Stomach smooth muscle (tissue), 2 donors: ENCODE measurements at regions not wholly inside any gene's neighbourhood (a gene's known extent, or its start where the extent isn't known, plus 50 kb on each side); places are given as distances from the start of the nearest gene placed in this dataset.

Experiments used
- H3K27ac ChIP-seq: one replicate; pipeline ENCODE4 v1.7.0; 2013; ENCODE audit warnings: mild to moderate bottlenecking, low read length, inconsistent platforms
- H3K27me3 ChIP-seq, 2 donors: one replicate each; pipeline ENCODE4 v1.7.0; 2013; ENCODE audit warnings: low read length in 2 of 2; ENCODE audit not compliant: insufficient read depth in 2 of 2, control insufficient read depth in 1 of 2
- H3K36me3 ChIP-seq, 2 donors: one replicate each; pipeline ENCODE4 v1.7.0; 2013; ENCODE audit warnings: low read length in 2 of 2; ENCODE audit not compliant: control insufficient read depth in 2 of 2, insufficient read depth in 2 of 2
- H3K4me1 ChIP-seq: one replicate; pipeline ENCODE4 v1.7.0; 2013; ENCODE audit warnings: low read length; ENCODE audit not compliant: control insufficient read depth, insufficient read depth
- H3K4me3 ChIP-seq, 2 donors: one replicate each; pipeline ENCODE4 v1.7.0; 2013; ENCODE audit warnings: low read length in 2 of 2
- H3K9ac ChIP-seq, 2 donors: one replicate each; pipeline ENCODE4 v1.7.0; 2013; ENCODE audit warnings: low read length in 2 of 2, mild to moderate bottlenecking in 1 of 2
- H3K9me3 ChIP-seq, 2 donors: one replicate each; pipeline ENCODE4 v1.7.0; 2013; ENCODE audit warnings: low read length in 2 of 2; ENCODE audit not compliant: control insufficient read depth in 2 of 2
- donor health status: healthy.
- donor health status: Pancreatic carcinoma.

- H3K9me3 ChIP-seq, result no peaks in the 10 kb centered on the region
- H3K9ac ChIP-seq, result no peak overlapping the region
- H3K4me3 ChIP-seq, result no peak overlapping the region
- H3K4me1 ChIP-seq, result no peaks in the 10 kb centered on the region
- no peak overlapping the region for H3K27ac ChIP-seq
- no peaks in the 10 kb centered on the region for H3K36me3 ChIP-seq
- no peaks in the 10 kb centered on the region for H3K27me3 ChIP-seq
Observed at GRCh38 chr5:4542145-4542778, 597.9 kb upstream of the ADAMTS16 start.

- Histone ChIP-seq H3K4me3 (no peak overlapping the region), H3K36me3 (no peaks in the 10 kb centered on the region), H3K9ac (no peak overlapping the region), H3K27ac (no peak overlapping the region), H3K27me3 (no peaks in the 10 kb centered on the region), H3K9me3 (no peaks in the 10 kb centered on the region), H3K4me1 (no peaks in the 10 kb centered on the region)
Observed at GRCh38 chr5:4544049-4544670, 596.0 kb upstream of the ADAMTS16 start.

GRCh38 chr5:4547547-4547946 lies 592.6 kb upstream of the ADAMTS16 start:
- Histone ChIP-seq H3K4me1 (no peaks in the 10 kb centered on the region), H3K9me3 (no peaks in the 10 kb centered on the region), H3K9ac (no peak overlapping the region), H3K27ac (no peak overlapping the region), H3K36me3 (no peaks in the 10 kb centered on the region), H3K27me3 (no peaks in the 10 kb centered on the region), H3K4me3 (no peak overlapping the region)

GRCh38 chr5:4548341-4548740 lies 591.8 kb upstream of the ADAMTS16 start:
- Histone ChIP-seq H3K27ac (no peak overlapping the region), H3K9me3 (peaks cover 0 to 4% of the 10 kb centered on the region in 2 donors), H3K36me3 (no peaks in the 10 kb centered on the region), H3K4me1 (no peaks in the 10 kb centered on the region), H3K27me3 (no peaks in the 10 kb centered on the region), H3K4me3 (no peak overlapping the region), H3K9ac (no peak overlapping the region)

GRCh38 chr5:4549351-4549750 lies 590.8 kb upstream of the ADAMTS16 start:
- Histone ChIP-seq H3K4me1 (no peaks in the 10 kb centered on the region), H3K27ac (no peak overlapping the region), H3K9me3 (peaks cover 0 to 4% of the 10 kb centered on the region in 2 donors), H3K36me3 (no peaks in the 10 kb centered on the region), H3K9ac (no peak overlapping the region), H3K27me3 (no peaks in the 10 kb centered on the region), H3K4me3 (no peak overlapping the region)

GRCh38 chr5:4551034-4551433 lies 589.1 kb upstream of the ADAMTS16 start:
- H3K27ac ChIP-seq, result no peak overlapping the region
- H3K4me1 ChIP-seq, result no peaks in the 10 kb centered on the region
- no peaks in the 10 kb centered on the region for H3K27me3 ChIP-seq

GRCh38 chr5:4553130-4553529 lies 587.0 kb upstream of the ADAMTS16 start:
- Histone ChIP-seq H3K4me3 (no peak overlapping the region), H3K27me3 (no peaks in the 10 kb centered on the region), H3K9me3 (peaks cover 0 to 4% of the 10 kb centered on the region in 2 donors), H3K36me3 (no peaks in the 10 kb centered on the region), H3K4me1 (no peaks in the 10 kb centered on the region), H3K9ac (no peak overlapping the region), H3K27ac (no peak overlapping the region)

More at GRCh38 chr5:4551034-4551433, 589.1 kb upstream of the ADAMTS16 start:
- no peak overlapping the region for H3K4me3 ChIP-seq
- H3K36me3 ChIP-seq, result no peaks in the 10 kb centered on the region
- no peak overlapping the region for H3K9ac ChIP-seq
- peaks cover 0 to 4% of the 10 kb centered on the region in 2 donors for H3K9me3 ChIP-seq

GRCh38 chr5:4553978-4554377 lies 586.2 kb upstream of the ADAMTS16 start:
- no peaks in the 10 kb centered on the region for H3K4me1 ChIP-seq
- no peaks in the 10 kb centered on the region for H3K36me3 ChIP-seq
- H3K9ac ChIP-seq, result no peak overlapping the region
- H3K4me3 ChIP-seq, result no peak overlapping the region
- H3K27me3 ChIP-seq, result no peaks in the 10 kb centered on the region
- no peak overlapping the region for H3K27ac ChIP-seq
- H3K9me3 ChIP-seq, result peaks cover 0 to 4% of the 10 kb centered on the region in 2 donors

GRCh38 chr5:4555725-4556285 lies 584.3 kb upstream of the ADAMTS16 start:
- Histone ChIP-seq H3K9me3 (peaks cover 0 to 4% of the 10 kb centered on the region in 2 donors), H3K4me1 (no peaks in the 10 kb centered on the region), H3K27me3 (no peaks in the 10 kb centered on the region), H3K36me3 (no peaks in the 10 kb centered on the region), H3K9ac (no peak overlapping the region), H3K27ac (no peak overlapping the region), H3K4me3 (no peak overlapping the region)

GRCh38 chr5:4561403-4561802 lies 578.7 kb upstream of the ADAMTS16 start:
- H3K4me1 ChIP-seq, result no peaks in the 10 kb centered on the region
- no peak overlapping the region for H3K9ac ChIP-seq
- peaks cover 0 to 2% of the 10 kb centered on the region in 2 donors for H3K9me3 ChIP-seq
- H3K4me3 ChIP-seq, result no peak overlapping the region
- H3K27me3 ChIP-seq, result no peaks in the 10 kb centered on the region
- no peaks in the 10 kb centered on the region for H3K36me3 ChIP-seq
- no peak overlapping the region for H3K27ac ChIP-seq

GRCh38 chr5:4563400-4563799 lies 576.7 kb upstream of the ADAMTS16 start:
- H3K27me3 ChIP-seq, result no peaks in the 10 kb centered on the region
- no peaks in the 10 kb centered on the region for H3K4me1 ChIP-seq
- no peak overlapping the region for H3K4me3 ChIP-seq
- H3K9me3 ChIP-seq, result peaks cover 0 to 2% of the 10 kb centered on the region in 2 donors
- H3K9ac ChIP-seq, result no peak overlapping the region
- H3K36me3 ChIP-seq, result no peaks in the 10 kb centered on the region
- no peak overlapping the region for H3K27ac ChIP-seq
